HepG2 (cell line): ENCODE measurements at regions not wholly inside any gene's neighbourhood (a gene's known extent, or its start where the extent isn't known, plus 50 kb on each side); places are given as distances from the start of the nearest gene placed in this dataset.

Experiments
- CTCF ChIP-seq: sonication (generic); formaldehyde crosslinking; IDR thresholded peaks from 2 replicates; pipeline ENCODE4 v1.5.0; 2020; ENCODE audit warnings: mild to moderate bottlenecking, missing genetic modification reagents, moderate library complexity
- GFI1 ChIP-seq: sonication (generic); formaldehyde crosslinking; IDR thresholded peaks from 2 replicates; pipeline ENCODE4 v1.5.0; 2020; ENCODE audit warnings: missing genetic modification reagents, mild to moderate bottlenecking, borderline replicate concordance
- MTA3 ChIP-seq: sonication (generic); formaldehyde crosslinking; IDR thresholded peaks from 2 replicates; pipeline ENCODE4 v1.4.0; 2020; ENCODE audit warnings: missing genetic modification reagents

- TF ChIP-seq MTA3 (CRISPR knock-in tag) (no peak), GFI1 (CRISPR knock-in tag) (no peak), CTCF (CRISPR knock-in tag) (no peak)
These were observed 131.5 kb upstream of the LMO4 start for GRCh38 chr1:87197156-87197555.
